IPS-15b (cell line): ENCODE measurements at regions not wholly inside any gene's neighbourhood (a gene's known extent, or its start where the extent isn't known, plus 50 kb on each side); places are given as distances from the start of the nearest gene placed in this dataset.

Source experiments
- H3K27me3 ChIP-seq: one replicate; pipeline ENCODE4 v1.6.1; 2013; ENCODE audit warnings: low read length; ENCODE audit not compliant: control insufficient read depth, insufficient read depth
- H3K36me3 ChIP-seq: one replicate; pipeline ENCODE4 v1.6.1; 2013; ENCODE audit warnings: low read length; ENCODE audit not compliant: control insufficient read depth, insufficient read depth
- H3K4me1 ChIP-seq: one replicate; pipeline ENCODE4 v1.6.1; 2013; ENCODE audit warnings: mild to moderate bottlenecking, low read length; ENCODE audit not compliant: control insufficient read depth, insufficient read depth
- H3K4me3 ChIP-seq: one replicate; pipeline ENCODE4 v1.5.1; 2013; ENCODE audit warnings: low read depth, low read length
- H3K9ac ChIP-seq: one replicate; pipeline ENCODE4 v1.6.1; 2013; ENCODE audit warnings: low read depth, mild to moderate bottlenecking, low read length
- H3K9me3 ChIP-seq: one replicate; pipeline ENCODE4 v1.6.1; 2013; ENCODE audit warnings: mild to moderate bottlenecking, low read length; ENCODE audit not compliant: control insufficient read depth, insufficient read depth

DNA sequence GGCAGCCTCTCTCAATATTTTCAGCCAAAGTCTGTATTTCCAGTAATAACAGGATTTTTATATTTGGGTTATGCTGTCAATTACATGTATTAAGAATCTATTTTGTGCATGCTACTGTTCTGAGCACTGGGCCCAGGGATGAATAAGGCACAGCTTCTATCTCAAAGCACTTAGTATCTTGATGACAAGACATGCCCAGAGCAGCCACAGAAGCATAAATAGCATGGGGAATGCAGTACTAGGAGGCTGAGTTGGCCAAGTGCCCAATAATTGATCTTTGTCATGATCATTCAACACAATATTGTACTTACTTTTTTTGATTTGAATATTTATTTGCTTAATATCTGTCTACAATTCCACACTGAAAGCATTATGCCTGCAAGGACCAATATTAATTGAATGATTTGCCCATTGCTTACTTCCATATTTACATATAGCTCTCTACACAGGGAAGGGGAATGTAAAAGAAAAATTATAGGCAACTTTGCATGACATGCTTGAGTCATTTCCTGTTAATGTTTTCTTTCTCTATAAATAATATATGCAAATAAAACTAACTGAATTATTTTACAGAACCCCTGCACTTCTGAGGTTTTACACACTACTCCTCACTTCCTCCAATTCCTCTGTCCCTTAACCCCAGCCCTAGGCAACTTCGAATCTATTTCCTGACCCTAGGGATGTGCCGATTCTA lies 298.9 kb upstream of the BMP2 start:
- no peaks in the 10 kb centered on the region for H3K27me3 ChIP-seq
- no peak overlapping the region for H3K4me3 ChIP-seq
- H3K36me3 ChIP-seq = no peaks in the 10 kb centered on the region
- H3K9me3 ChIP-seq = no peaks in the 10 kb centered on the region
- no peak overlapping the region for H3K9ac ChIP-seq
- H3K4me1 ChIP-seq = no peaks in the 10 kb centered on the region

DNA sequence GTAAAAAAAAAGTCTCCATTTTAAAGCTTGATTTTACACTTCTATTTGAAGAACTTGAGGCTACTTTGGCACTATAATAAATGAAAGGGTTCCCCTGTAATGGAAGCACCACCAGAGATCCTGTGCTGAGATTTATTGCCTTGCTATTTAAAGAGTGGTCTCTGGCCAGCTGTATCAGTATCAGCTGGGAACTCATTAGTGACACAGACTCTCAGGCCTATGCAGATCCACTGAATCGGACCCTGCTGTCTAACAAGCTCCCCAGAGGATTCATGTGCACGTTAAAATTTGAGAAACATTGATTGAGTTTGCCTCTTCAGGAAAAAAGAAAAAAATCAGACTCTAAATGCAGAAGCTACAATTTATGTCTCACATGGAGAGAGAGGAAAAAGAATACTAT lies 299.9 kb upstream of the BMP2 start:
- H3K36me3 ChIP-seq = no peaks in the 10 kb centered on the region
- H3K4me3 ChIP-seq = no peak overlapping the region
- H3K27me3 ChIP-seq = no peaks in the 10 kb centered on the region
- no peaks in the 10 kb centered on the region for H3K4me1 ChIP-seq
- H3K9me3 ChIP-seq = no peaks in the 10 kb centered on the region
- H3K9ac ChIP-seq = no peak overlapping the region

DNA sequence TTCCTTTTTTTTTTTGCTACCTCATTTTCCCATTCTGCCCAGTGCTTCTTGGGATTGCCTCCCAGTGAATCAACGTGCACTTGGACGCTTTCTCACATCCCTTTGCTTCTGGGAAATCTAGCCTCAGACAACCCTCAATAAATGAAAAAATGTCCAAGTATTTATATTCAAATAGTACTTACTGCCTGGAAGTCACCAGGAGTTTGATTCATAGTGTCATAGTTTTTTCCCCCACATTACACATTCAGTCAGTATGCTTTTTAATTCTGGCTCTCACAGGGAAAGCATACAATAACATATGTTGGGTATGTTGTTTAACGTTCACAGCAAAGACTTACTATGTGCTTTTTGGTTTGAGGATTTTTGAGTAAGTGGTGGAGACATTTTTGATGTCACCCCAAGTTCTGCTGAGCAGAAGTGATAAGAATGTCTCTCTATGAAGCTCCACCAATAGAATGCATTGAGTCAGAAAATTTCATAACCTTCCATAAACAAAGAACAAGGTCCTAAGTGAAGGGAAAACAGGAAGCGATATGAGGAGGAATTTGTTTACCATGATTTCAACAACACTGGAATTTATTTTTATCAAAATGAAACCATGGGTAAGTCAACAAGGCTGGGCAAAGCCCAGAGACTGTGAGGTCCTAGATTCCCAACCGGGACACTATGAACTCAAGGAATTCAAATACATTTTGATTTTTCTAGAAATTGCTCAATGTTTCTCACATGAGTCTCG lies 301.2 kb upstream of the BMP2 start:
- no peaks in the 10 kb centered on the region for H3K36me3 ChIP-seq
- no peak overlapping the region for H3K9ac ChIP-seq
- no peak overlapping the region for H3K4me3 ChIP-seq
- H3K27me3 ChIP-seq = no peaks in the 10 kb centered on the region
- no peaks in the 10 kb centered on the region for H3K9me3 ChIP-seq
- no peaks in the 10 kb centered on the region for H3K4me1 ChIP-seq

DNA sequence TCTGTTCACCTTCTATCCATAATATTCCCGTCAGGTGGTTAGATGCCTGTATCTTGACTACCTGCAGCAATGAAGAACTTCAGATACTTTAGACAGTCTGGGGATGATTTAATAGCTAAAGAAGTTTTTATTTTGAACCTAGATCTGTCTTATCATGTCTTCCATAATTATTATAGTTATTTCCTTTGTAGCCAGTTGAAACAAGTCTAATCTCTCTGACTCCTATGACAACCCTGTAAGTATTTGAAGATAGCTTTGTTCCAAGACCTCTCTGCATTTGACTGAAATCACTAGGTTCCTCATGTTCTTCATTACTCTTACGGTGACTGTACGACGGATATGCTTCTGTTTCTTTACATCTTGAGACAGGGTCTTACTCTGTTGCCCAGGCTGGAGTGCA lies 316.6 kb upstream of the BMP2 start:
- Histone ChIP-seq H3K4me3 (no peak overlapping the region), H3K4me1 (no peaks in the 10 kb centered on the region), H3K9ac (no peak overlapping the region), H3K36me3 (no peaks in the 10 kb centered on the region), H3K9me3 (no peaks in the 10 kb centered on the region), H3K27me3 (no peaks in the 10 kb centered on the region)

DNA sequence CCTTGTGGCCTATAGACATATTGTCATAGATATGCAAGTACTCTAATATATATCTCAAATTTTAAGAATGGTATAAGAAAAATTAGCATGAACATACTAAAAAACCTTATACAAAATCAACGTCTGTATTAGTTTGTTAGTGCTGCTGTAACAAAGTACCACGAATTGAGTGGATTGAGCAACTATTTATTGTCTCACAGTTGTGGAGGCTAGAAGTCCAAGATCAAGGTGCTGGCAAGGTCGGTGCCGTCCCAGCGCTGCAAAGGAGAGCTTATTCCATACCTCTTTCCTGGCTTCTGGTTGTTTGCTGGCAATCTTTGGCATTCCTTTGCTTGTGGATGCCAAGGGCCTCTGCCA lies 317.6 kb upstream of the FERMT1 start:
- Histone ChIP-seq H3K9ac (no peak overlapping the region), H3K4me3 (no peak overlapping the region), H3K9me3 (no peaks in the 10 kb centered on the region)

DNA sequence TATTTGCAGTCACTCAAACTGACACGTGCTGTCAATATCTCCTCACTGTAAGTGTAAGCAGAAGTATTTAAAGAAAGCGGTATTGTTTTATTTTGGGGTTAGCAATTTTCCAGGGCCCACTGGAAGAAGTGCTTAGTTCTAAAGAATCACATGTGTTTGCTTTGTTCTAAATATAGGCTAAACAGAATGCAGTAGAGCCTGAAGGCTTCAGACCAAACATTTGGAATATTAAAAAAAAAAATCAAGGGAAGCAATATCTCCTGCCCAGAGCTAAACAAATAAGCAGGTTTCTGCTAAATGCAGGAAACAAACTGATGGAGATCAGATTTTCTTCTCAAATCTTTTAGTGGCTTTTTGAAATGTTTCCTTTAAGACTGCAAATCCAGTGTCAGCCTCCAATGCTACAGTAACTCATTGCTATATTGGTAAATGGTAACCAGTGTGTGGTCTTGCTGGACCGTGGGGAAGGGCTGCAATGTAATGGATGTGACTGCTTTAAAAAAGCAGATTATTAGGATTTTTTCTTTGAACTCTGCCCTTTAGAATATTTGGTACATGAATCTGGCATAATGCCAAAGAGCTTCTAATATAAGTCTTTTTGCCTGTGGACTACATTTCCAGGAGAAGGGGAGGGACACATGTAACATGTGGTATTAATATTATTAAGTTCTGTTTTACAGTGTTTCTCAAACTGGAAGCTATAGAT lies 317.1 kb upstream of the FERMT1 start:
- Histone ChIP-seq H3K9ac (no peak overlapping the region), H3K36me3 (no peaks in the 10 kb centered on the region)

More for the DNA sequence above, 317.6 kb upstream of the FERMT1 start:
- Histone ChIP-seq H3K36me3 (no peaks in the 10 kb centered on the region), H3K4me1 (no peaks in the 10 kb centered on the region), H3K27me3 (no peaks in the 10 kb centered on the region)

DNA sequence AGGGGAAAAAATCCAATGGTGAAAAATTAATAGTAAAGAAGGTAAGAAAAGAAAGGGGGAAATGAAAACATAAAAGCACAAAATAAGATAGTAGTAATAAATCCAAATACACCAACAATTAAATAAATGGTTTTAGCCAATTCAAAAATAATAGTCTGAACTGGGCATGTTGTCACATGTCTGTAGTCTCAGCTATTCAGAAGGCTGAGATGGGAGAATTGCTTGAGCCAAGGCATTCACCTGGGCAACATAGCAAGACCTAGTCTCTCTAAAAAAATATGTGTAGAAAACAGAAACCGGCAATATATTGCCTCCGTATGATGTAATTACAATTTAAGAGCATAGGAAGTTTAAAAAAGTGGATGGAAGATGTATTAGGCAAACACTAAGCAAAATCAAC lies 311.3 kb upstream of the FERMT1 start:
- Histone ChIP-seq H3K36me3 (no peaks in the 10 kb centered on the region), H3K9me3 (no peaks in the 10 kb centered on the region), H3K4me1 (no peaks in the 10 kb centered on the region), H3K4me3 (no peak overlapping the region), H3K9ac (no peak overlapping the region), H3K27me3 (no peaks in the 10 kb centered on the region)

More for the DNA sequence above, 317.1 kb upstream of the FERMT1 start:
- Histone ChIP-seq H3K27me3 (no peaks in the 10 kb centered on the region), H3K4me1 (no peaks in the 10 kb centered on the region), H3K9me3 (no peaks in the 10 kb centered on the region), H3K4me3 (no peak overlapping the region)

DNA sequence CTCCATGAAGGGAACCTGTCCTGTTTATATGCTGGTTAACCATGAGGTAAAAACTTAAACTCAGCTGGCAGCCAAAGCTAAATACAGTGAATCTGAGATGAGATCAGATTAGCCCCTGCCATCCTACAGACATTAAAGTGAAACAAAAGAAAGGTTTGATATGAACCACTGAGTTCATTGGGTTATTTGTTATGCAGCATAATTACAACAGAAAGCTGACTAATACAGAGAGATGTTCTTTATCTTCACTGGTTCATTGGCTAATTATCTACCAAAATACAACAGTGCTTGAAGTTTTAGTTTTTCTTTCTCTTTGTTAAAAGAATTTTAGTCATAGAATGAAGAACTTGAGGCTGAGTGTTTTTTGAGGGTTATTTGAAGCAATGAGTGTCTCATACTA lies 307.6 kb upstream of the FERMT1 start:
- Histone ChIP-seq H3K36me3 (no peaks in the 10 kb centered on the region), H3K4me1 (no peaks in the 10 kb centered on the region), H3K9me3 (no peaks in the 10 kb centered on the region), H3K4me3 (no peak overlapping the region), H3K27me3 (no peaks in the 10 kb centered on the region), H3K9ac (no peak overlapping the region)

DNA sequence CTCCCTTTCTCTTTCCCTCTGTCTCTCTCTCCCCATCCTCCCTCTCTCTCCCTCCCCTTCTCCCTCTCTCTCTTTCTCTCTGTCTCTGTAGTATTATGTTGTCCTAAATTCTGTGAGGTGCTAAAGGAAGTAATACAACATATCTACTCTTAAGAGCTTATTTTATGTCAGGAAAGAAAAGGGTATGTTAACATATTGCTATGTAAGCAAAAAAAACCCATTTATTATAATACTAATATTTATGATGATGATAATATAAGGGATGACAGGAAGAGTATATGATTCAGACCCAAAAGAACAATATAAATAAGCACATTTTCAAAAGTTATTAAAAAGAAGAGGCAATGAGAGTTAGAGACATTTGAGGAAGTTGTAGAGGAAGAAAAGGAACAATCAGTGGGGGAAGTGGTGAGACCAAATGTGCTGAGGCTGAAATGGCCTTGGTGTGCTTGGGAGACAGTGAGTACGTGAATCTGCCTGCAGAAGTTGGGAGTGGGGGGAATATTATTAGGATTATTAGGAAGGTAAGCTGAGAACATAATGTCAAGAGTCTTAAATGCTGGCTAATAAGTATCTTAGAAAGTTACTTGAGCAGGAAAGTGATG lies 303.6 kb upstream of the FERMT1 start:
- Histone ChIP-seq H3K9me3 (no peaks in the 10 kb centered on the region), H3K9ac (no peak overlapping the region), H3K4me3 (no peak overlapping the region), H3K27me3 (no peaks in the 10 kb centered on the region), H3K4me1 (no peaks in the 10 kb centered on the region), H3K36me3 (no peaks in the 10 kb centered on the region)

DNA sequence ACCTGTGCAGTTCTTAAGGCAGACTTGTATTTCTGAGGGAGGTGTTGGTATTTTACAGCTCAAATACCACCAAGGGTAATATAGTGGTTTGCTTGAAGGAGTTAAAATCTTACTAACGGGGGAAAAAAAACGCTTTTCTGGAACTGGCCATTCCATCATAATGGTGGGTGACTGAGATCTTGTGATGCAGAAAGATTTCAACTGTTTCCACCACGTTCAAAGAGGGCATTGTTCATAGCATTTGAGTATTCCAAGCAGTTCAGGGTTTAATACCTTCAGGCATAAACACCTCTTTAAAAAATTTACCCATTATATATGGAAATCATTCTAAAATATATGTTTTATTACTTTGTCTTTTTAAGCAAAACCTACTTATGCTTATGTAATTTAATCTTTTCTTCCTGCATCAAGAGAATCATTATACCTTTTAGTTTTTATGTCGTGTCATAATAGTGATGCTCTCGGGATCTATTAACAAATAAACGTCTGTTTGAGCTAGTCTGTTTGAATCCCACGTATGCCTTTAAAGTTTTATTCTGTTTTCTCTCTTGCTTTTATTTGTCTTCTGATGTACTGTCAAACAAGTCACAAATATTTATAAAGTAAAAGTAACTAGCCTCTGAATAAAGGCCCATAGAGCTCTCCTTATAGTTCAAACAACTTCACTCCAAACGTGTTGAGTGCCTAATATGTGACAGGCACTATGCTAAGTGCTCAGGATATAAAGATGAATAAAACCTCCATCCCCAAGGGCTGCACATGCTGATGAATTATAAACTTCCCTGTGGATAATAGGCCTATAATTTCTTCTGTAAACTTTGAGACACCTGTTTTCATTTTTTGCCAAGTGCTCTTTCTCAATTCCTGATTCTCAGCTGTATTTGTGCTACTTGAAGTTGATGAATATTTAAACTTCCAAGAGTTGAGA lies 298.8 kb upstream of the FERMT1 start:
- Histone ChIP-seq H3K9me3 (no peaks in the 10 kb centered on the region), H3K9ac (no peak overlapping the region), H3K36me3 (no peaks in the 10 kb centered on the region), H3K4me1 (no peaks in the 10 kb centered on the region), H3K4me3 (no peak overlapping the region), H3K27me3 (no peaks in the 10 kb centered on the region)

DNA sequence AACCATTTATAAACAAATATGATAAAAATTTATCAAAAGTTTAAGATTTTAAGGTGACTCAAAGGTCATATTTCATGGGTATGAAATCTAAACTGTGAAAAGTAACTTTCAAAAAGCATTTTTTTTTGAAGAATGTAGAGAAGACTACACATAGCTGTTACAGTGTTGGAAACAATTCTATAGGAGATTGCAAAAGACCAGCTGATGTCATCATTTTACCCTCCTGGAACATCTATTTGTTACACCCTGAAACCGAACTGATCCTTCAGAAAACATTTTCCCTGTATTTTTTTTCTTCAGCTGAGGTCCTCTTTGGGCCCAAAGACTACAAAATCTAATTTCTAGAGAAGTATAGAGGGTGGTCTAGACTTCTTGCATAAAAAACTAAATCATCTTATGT lies 297.5 kb upstream of the FERMT1 start:
- H3K4me3 ChIP-seq = no peak overlapping the region
- H3K9me3 ChIP-seq = no peaks in the 10 kb centered on the region
- H3K36me3 ChIP-seq = no peaks in the 10 kb centered on the region
- H3K9ac ChIP-seq = no peak overlapping the region
- H3K27me3 ChIP-seq = no peaks in the 10 kb centered on the region
- H3K4me1 ChIP-seq = no peaks in the 10 kb centered on the region
